ENCODE measurements at regions not wholly inside any gene's neighbourhood (a gene's known extent, or its start where the extent isn't known, plus 50 kb on each side); places are given as distances from the start of the nearest gene placed in this dataset.

- DNase-seq (ENCODE audit: low spot score) = no peak
These were observed 105.4 kb upstream of the LCLAT1 start for GRCh38 chr2:30341500-30342267.

- no peak for DNase-seq (ENCODE audit: low spot score)
These were observed 100.4 kb upstream of the LCLAT1 start for GRCh38 chr2:30346471-30347169.

- DNase-seq (ENCODE audit: low spot score) = no peak
These were observed 98.2 kb upstream of the LCLAT1 start for GRCh38 chr2:30348825-30349224.

- DNase-seq (ENCODE audit: low spot score) = no peak
These were observed 97.4 kb upstream of the LCLAT1 start for GRCh38 chr2:30349691-30350090.

GRCh38 chr2:30351116-30351515 is 95.9 kb upstream of the LCLAT1 start:
- no peak for DNase-seq (ENCODE audit: low spot score)

GRCh38 chr2:30351949-30352348 is 95.1 kb upstream of the LCLAT1 start:
- DNase-seq (ENCODE audit: low spot score) = no peak

GRCh38 chr2:30354150-30354549 is 92.9 kb upstream of the LCLAT1 start:
- DNase-seq (ENCODE audit: low spot score) = no peak

- DNase-seq (ENCODE audit: low spot score) = no peak
These were observed 92.4 kb upstream of the LCLAT1 start for GRCh38 chr2:30354621-30355020.

GRCh38 chr2:30355306-30355705 is 91.7 kb upstream of the LCLAT1 start:
- DNase-seq (ENCODE audit: low spot score) = no peak

- no peak for DNase-seq (ENCODE audit: low spot score)
These were observed 91.0 kb upstream of the LCLAT1 start for GRCh38 chr2:30356071-30356470.

GRCh38 chr2:30356776-30357175 is 90.3 kb upstream of the LCLAT1 start:
- no peak for DNase-seq (ENCODE audit: low spot score)

GRCh38 chr2:30358351-30358750 is 88.7 kb upstream of the LCLAT1 start:
- no peak for DNase-seq (ENCODE audit: low spot score)

GRCh38 chr2:30358842-30359241 is 88.2 kb upstream of the LCLAT1 start:
- DNase-seq (ENCODE audit: low spot score) = no peak

- peak; percentile 43 for DNase-seq (ENCODE audit: low spot score)
These were observed 87.3 kb upstream of the LCLAT1 start for GRCh38 chr2:30359644-30360167.

- no peak for DNase-seq (ENCODE audit: low spot score)
These were observed 85.2 kb upstream of the LCLAT1 start for GRCh38 chr2:30361751-30362394.

GRCh38 chr2:30362468-30363081 is 84.5 kb upstream of the LCLAT1 start:
- peak; percentile 49 for DNase-seq (ENCODE audit: low spot score)

GRCh38 chr2:30363406-30363805 is 83.6 kb upstream of the LCLAT1 start:
- DNase-seq (ENCODE audit: low spot score) = no peak

GRCh38 chr2:30365201-30365600 is 81.8 kb upstream of the LCLAT1 start:
- DNase-seq (ENCODE audit: low spot score) = no peak

GRCh38 chr2:30366199-30366691 is 80.8 kb upstream of the LCLAT1 start:
- peak; percentile 70 for DNase-seq (ENCODE audit: low spot score)

- peak; percentile 48 for DNase-seq (ENCODE audit: low spot score)
These were observed 79.6 kb upstream of the LCLAT1 start for GRCh38 chr2:30367232-30368070.

GRCh38 chr2:30368258-30368657 is 78.8 kb upstream of the LCLAT1 start:
- peak; percentile 73 for DNase-seq (ENCODE audit: low spot score)

All from hepatic stellate cell (primary cell).